GM12872 (cell line): ENCODE measurements at regions not wholly inside any gene's neighbourhood (a gene's known extent, or its start where the extent isn't known, plus 50 kb on each side); places are given as distances from the start of the nearest gene placed in this dataset.

Experiments used
- TF ChIP-seq, protein P1 (sequence below): IDR thresholded peaks from 3 replicates; pipeline ENCODE4 v1.5.1; 2011; ENCODE audit warnings: low read depth, mild to moderate bottlenecking, low read length, moderate library complexity; ENCODE audit not compliant: insufficient read depth

DNA sequence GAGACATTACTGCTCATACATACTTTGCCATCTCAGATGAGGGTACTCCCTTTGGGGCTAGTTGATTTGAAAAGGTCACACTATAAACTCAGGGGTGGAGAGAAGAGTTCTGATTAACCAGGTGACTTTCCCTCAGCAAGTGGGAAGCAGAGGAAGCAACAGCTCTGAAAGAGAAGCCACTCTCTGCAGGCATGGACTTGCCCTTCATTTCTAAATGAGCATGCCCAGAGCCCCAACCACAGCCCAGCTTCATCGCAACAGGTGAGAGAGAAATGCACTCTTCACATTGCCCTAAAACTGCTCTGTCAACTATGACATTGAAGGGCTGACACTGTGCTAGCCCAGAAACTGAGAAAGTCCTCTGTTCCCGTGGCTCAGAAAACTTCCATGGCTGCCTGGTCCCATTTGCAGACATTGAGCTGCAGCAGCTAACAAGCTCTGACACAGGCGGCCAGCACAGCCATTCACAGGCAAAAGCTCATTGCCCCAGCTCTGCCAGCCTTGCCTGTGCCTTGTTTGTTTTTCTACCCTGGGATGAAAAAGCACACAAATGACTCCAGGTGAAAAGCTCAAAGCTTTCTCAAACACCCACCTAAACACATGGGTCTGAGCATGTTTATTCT is 419.8 kb upstream of the DYNLRB2 start:
- TF ChIP-seq, protein P1, sequence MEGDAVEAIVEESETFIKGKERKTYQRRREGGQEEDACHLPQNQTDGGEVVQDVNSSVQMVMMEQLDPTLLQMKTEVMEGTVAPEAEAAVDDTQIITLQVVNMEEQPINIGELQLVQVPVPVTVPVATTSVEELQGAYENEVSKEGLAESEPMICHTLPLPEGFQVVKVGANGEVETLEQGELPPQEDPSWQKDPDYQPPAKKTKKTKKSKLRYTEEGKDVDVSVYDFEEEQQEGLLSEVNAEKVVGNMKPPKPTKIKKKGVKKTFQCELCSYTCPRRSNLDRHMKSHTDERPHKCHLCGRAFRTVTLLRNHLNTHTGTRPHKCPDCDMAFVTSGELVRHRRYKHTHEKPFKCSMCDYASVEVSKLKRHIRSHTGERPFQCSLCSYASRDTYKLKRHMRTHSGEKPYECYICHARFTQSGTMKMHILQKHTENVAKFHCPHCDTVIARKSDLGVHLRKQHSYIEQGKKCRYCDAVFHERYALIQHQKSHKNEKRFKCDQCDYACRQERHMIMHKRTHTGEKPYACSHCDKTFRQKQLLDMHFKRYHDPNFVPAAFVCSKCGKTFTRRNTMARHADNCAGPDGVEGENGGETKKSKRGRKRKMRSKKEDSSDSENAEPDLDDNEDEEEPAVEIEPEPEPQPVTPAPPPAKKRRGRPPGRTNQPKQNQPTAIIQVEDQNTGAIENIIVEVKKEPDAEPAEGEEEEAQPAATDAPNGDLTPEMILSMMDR: no peak

DNA sequence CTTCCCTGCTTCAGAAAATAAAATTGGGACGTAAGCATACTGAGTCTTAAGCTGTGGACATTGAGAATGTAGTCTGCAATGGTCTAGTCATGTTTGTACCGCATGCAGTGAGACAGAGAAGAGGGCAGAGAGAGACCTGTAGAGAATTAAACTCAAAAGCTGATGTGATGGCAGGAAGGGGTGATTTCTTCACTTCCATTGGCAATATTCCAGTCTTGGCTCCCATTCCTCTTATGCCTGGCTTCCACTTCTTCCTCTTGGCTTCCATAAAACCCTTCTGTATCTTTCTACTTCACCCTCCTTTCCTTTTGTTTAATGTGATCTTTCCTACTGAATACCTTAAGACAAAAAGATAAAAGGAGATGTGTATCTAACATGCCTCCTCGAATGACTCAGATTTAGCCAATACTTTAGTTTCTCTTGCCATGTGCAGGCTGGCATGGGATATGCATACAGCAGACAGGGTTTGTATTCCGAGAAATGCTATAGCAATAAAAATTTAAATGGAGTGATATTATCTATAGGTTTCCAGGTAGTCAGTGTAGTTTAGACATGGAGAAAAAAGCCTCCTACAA is 423.1 kb upstream of the DYNLRB2 start:
- TF ChIP-seq, protein P1: no peak

DNA sequence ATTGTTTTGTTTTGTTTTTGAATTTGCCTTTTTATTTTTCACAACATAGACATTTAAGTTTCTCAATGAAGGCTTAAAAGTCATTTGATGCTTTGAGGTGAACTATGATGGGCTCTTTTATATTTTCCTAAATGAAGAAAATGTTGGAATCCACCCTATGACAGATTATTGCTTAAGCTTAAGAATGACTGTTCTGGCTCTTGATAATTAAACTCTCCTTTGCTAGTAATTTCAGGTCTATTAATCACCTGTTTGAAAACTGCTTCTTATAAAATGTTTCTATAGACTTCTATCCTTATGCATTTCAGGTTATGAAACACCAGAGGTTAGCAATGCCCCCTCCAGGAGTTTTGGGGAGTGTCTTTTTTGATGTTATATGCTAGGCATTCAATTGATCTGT is 424.1 kb upstream of the DYNLRB2 start:
- TF ChIP-seq, protein P1: no peak

DNA sequence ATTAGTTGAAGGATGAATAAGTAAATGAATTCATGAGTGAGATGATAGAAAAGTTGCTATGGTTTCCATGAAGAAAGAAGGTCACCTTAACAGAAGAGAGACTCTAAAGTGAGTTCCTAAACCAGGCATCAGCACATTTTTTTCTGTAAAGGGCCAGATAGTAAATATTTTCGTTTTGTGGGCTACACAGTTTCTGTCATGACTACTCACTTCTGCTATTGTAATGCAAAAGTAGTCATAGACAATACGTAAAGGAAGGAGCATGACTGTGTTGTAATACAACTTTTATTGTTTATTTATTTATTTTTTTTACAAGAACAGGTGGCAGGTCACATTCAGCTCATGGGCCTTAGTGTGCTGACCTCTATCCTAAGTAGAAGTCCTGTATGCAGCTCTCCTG is 426.1 kb upstream of the DYNLRB2 start:
- TF ChIP-seq, protein P1: no peak

DNA sequence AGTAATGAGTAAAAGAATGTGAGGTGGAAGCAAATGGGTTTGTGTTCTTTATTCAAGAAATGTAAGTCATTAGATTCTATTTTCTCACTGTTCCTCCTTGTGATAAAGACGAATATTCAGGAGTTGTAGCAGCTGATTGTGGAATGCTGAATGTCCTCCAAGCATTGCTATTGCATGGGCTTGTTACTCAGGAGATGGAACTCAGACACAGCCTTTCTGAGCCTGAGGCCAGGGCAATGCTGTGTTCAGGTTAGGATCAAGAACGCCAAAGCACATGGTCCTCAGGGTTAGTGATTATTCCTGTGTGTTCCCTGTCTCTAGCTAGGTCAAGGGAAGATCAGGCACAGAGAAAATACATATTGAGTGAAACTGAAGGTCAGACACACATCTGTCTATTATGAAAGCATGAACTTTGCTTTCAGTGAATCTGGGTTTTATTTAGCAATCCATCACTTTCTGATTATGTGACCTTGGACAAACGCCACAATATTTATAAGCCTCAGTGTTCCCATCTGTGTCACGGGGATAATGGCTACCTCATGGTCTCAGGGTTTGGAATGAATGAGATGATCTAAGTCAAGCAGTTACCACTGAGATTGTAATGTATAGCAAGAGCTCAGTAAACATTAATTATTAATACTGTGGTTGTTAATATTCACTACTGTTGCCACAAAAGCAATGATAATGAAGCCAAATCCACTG is 426.8 kb upstream of the DYNLRB2 start:
- TF ChIP-seq, protein P1: no peak

DNA sequence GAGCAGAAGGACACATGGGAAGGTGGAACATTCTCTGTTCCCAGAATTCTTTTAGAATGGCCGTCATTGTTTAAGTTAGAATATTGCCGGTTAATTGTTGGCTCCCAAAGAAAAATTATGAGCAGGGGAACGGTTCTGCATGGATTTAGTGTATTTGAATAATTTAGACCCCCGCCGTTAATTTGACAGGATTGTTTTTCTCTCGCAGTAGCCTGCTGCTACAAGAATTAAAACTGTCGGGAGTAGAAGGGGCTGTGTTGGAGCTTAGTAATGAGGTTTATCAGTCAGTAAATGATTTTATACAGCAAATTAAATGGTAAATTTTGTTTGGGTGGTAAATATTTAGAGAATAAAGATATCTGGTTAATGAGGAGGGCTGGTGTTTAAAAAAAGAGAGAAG is 431.2 kb upstream of the DYNLRB2 start:
- TF ChIP-seq, protein P1: no peak

DNA sequence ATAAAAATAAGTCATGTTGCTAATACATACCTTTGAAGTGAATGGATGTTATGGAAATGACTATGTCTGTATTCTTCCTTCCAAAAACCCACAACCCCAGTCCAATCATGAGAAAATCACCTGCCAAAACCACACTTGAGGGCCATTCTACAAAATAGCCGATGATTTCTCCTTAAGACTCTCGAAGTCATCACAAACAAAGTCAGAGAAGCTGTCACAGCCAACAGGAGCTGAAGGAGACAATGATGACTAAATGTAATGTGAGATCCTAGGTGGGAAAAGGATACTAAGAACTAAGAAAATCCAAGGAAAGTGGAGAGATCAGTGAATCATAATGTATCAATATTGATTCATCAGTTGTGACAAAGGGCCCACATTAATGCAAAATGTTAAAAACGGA is 432.9 kb upstream of the DYNLRB2 start:
- TF ChIP-seq, protein P1: no peak
